Neural cell (in vitro differentiated cells): ENCODE measurements at regions not wholly inside any gene's neighbourhood (a gene's known extent, or its start where the extent isn't known, plus 50 kb on each side); places are given as distances from the start of the nearest gene placed in this dataset.

Experiments
- H2AFZ ChIP-seq: fragments of 200-600, 300-800 bp; sonication (generic), shearing (Covaris generic); 2 replicates; pipeline ENCODE4 v1.6.0; 2014; ENCODE audit warnings: low read depth, mild to moderate bottlenecking, antibody characterized with exemption, low read length, moderate library complexity
- H3F3A ChIP-seq: fragments of 200-600 bp; shearing (Covaris generic); 2 replicates; pipeline ENCODE4 v1.6.1; 2016; ENCODE audit warnings: mild to moderate bottlenecking, moderate library complexity, mixed read lengths, antibody characterized with exemption, low read length; ENCODE audit not compliant: insufficient read depth, poor library complexity, severe bottlenecking
- H3K27ac ChIP-seq: fragments of 200-600, 300-800 bp; sonication (generic), shearing (Covaris generic); 2 replicates; pipeline ENCODE4 v1.5.1; 2014; ENCODE audit warnings: mild to moderate bottlenecking, low read length, moderate library complexity
- H3K27me3 ChIP-seq: fragments of 300-800, 200-600 bp; sonication (generic), shearing (Covaris generic); 2 replicates; pipeline ENCODE4 v1.6.0; 2014; ENCODE audit warnings: mild to moderate bottlenecking, low read depth, low read length, moderate library complexity; ENCODE audit not compliant: insufficient read depth
- H3K36me3 ChIP-seq: fragments of 300-800, 200-600 bp; sonication (generic), shearing (Covaris generic); 2 replicates; pipeline ENCODE4 v1.5.1; 2014; ENCODE audit warnings: mild to moderate bottlenecking, antibody characterized with exemption, low read length, moderate library complexity; ENCODE audit not compliant: insufficient read depth
- H3K4me2 ChIP-seq: fragments of 300-800, 200-600 bp; sonication (generic), shearing (Covaris generic); 2 replicates; pipeline ENCODE4 v1.6.0; 2014; ENCODE audit warnings: mild to moderate bottlenecking, low read length
- H3K4me3 ChIP-seq: fragments of 300-800, 200-600 bp; sonication (generic), shearing (Covaris generic); 2 replicates; pipeline ENCODE4 v1.5.1; 2014; ENCODE audit warnings: mild to moderate bottlenecking, low read length, moderate library complexity
- H3K79me2 ChIP-seq: fragments of 200-600 bp; shearing (Covaris generic); replicated peaks from 2 replicates; pipeline ENCODE4 v1.6.0; 2014; ENCODE audit warnings: mild to moderate bottlenecking, low read length, moderate library complexity; ENCODE audit not compliant: insufficient read depth
- H3K9ac ChIP-seq: fragments of 300-800, 200-600 bp; sonication (generic), shearing (Covaris generic); 2 replicates; pipeline ENCODE4 v1.6.1; 2016; ENCODE audit warnings: mild to moderate bottlenecking, low read length, mixed read lengths
- H3K9me2 ChIP-seq: fragments of 200-600 bp; shearing (Covaris generic); 2 replicates; pipeline ENCODE4 v1.6.1; 2016; ENCODE audit warnings: mild to moderate bottlenecking, low read length, mixed read lengths; ENCODE audit not compliant: insufficient read depth
- H3K9me3 ChIP-seq: fragments of 200-600, 300-800 bp; sonication (generic), shearing (Covaris generic); 2 replicates; pipeline ENCODE4 v1.6.1; 2016; ENCODE audit warnings: mild to moderate bottlenecking, mixed run types, low read length, moderate library complexity, mixed read lengths
- H4K20me1 ChIP-seq: fragments of 200-600 bp; shearing (Covaris generic); 2 replicates; pipeline ENCODE4 v1.6.1; 2016; ENCODE audit warnings: mild to moderate bottlenecking, mixed run types; ENCODE audit not compliant: insufficient read depth
- CTCF ChIP-seq: fragments of 450-650 bp; IDR thresholded peaks from 2 replicates; pipeline ENCODE4 v1.5.1; 2014; ENCODE audit warnings: antibody characterized with exemption, mild to moderate bottlenecking, moderate library complexity; ENCODE audit not compliant: poor library complexity, severe bottlenecking
- EP300 ChIP-seq: fragments of 450-650 bp; conservative IDR thresholded peaks from 2 replicates; pipeline ENCODE4 v1.6.1; 2014; ENCODE audit warnings: antibody characterized with exemption, mild to moderate bottlenecking, moderate library complexity; ENCODE audit not compliant: poor library complexity, severe bottlenecking
- EZH2 ChIP-seq: fragments of 200-600, 300-800 bp; shearing (Covaris generic), sonication (generic); IDR thresholded peaks from 2 replicates; pipeline ENCODE4 v1.6.1; 2014; ENCODE audit warnings: antibody characterized with exemption, low read length, borderline replicate concordance, mild to moderate bottlenecking; ENCODE audit not compliant: insufficient read depth, poor library complexity, severe bottlenecking
- MXI1 ChIP-seq: fragments of 450-650 bp; conservative IDR thresholded peaks from 2 replicates; pipeline ENCODE4 v1.6.1; 2014; ENCODE audit warnings: antibody characterized with exemption, mild to moderate bottlenecking; ENCODE audit not compliant: poor library complexity, severe bottlenecking
- POLR2AphosphoS5 ChIP-seq: IDR thresholded peaks from 2 replicates; pipeline ENCODE4 v1.6.1; 2012
- RAD21 ChIP-seq: fragments of 450-650 bp; conservative IDR thresholded peaks from 2 replicates; pipeline ENCODE4 v1.6.1; 2014; ENCODE audit warnings: antibody characterized with exemption, mild to moderate bottlenecking, moderate library complexity
- REST ChIP-seq: IDR thresholded peaks from 2 replicates; pipeline ENCODE4 v1.6.1; 2012; ENCODE audit warnings: borderline replicate concordance
- SMC3 ChIP-seq: fragments of 450-650 bp; conservative IDR thresholded peaks from 2 replicates; pipeline ENCODE4 v1.6.1; 2014; ENCODE audit warnings: antibody characterized with exemption, mild to moderate bottlenecking, moderate library complexity; ENCODE audit not compliant: poor library complexity
- TAF1 ChIP-seq: IDR thresholded peaks from 2 replicates; pipeline ENCODE4 v1.6.1; 2012; ENCODE audit warnings: low read depth

- Histone ChIP-seq H3K4me2 (no peak overlapping the region), H3K9me2 (no peaks in the 10 kb centered on the region), H3K9me3 (no peaks in the 10 kb centered on the region), H3K27me3 (no peaks in the 10 kb centered on the region), H3K36me3 (no peaks in the 10 kb centered on the region), H3K27ac (no peak overlapping the region), H3K79me2 (no peaks in the 10 kb centered on the region), H3F3A (no peaks in the 10 kb centered on the region), H3K4me3 (no peak overlapping the region), H2AFZ (no peak overlapping the region), H3K9ac (no peak overlapping the region), H4K20me1 (no peaks in the 10 kb centered on the region)
- no peak for TF ChIP-seq EP300
- no peak for TF ChIP-seq RAD21
- TF ChIP-seq POLR2AphosphoS5 = no peak
- TF ChIP-seq CTCF = no peak
These were observed 772.9 kb upstream of the TENM3 start for GRCh38 chr4:181470306-181470705.

- TF ChIP-seq EZH2 (no peak), REST (no peak), EP300 (peak; percentile 36), RAD21 (peak; percentile 9), POLR2AphosphoS5 (peak; percentile 28), CTCF (no peak), SMC3 (no peak), TAF1 (no peak), MXI1 (no peak)
- H3K4me2 ChIP-seq = peak overlapping the region; percentile 26
- H3K36me3 ChIP-seq = no peaks in the 10 kb centered on the region
- no peaks in the 10 kb centered on the region for H3K9me2 ChIP-seq
- no peak overlapping the region for H3K9ac ChIP-seq
- H3K9me3 ChIP-seq = no peaks in the 10 kb centered on the region
- H3K79me2 ChIP-seq = no peaks in the 10 kb centered on the region
- H4K20me1 ChIP-seq = no peaks in the 10 kb centered on the region
- no peaks in the 10 kb centered on the region for H3K27me3 ChIP-seq
- no peak overlapping the region for H2AFZ ChIP-seq
- H3K4me3 ChIP-seq = peak overlapping the region; percentile 45
- peak overlapping the region; percentile 73 for H3K27ac ChIP-seq
- H3F3A ChIP-seq = peaks cover 6% of the 10 kb centered on the region
These were observed 767.8 kb upstream of the TENM3 start for GRCh38 chr4:181475359-181475758.
